Stimulated activated CD4-positive, alpha-beta T cell treated with anti-CD3 and anti-CD28 coated beads, Interleukin-4, amount 100 ng/mL, for 1 hour (primary cell): ENCODE measurements at regions not wholly inside any gene's neighbourhood (a gene's known extent, or its start where the extent isn't known, plus 50 kb on each side); places are given as distances from the start of the nearest gene placed in this dataset.

Source experiments
- DNase-seq: peaks from one replicate; pipeline ENCODE4 v3.0.0-alpha.2; 2020

DNA sequence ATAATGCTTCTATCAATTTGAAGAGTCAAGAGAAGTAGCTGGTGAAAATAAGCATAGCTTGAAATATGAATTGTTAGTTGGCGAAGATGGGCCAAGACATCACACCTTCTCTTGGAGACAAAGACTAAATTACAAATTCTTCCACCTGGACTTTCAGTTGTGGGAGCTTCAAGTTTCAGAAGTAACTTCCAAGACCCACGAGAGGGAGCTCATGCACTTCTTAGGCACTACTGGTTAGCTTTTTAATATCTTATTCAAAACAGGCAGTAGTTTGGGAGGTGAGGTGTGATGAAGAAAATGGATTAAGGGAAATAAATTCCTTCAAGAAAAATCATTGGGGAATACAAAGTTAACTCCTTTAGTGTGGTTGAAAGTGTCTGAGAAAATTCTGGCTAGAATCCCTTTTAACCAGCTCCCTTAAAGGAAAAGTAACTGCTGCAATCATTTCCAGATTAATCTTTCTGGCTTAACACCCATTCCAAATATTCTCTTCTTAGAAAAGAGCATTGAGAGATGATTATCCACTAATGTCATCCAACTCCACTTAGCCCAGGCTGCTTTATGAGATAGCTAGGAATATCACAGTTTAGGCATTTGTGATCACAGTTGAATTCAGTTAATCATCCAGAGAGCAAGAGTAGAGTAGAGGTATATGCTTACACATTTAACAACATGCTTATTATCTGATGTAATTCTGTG, 139.5 kb upstream of the DMRTA1 start:
- DNase-seq = no peak

DNA sequence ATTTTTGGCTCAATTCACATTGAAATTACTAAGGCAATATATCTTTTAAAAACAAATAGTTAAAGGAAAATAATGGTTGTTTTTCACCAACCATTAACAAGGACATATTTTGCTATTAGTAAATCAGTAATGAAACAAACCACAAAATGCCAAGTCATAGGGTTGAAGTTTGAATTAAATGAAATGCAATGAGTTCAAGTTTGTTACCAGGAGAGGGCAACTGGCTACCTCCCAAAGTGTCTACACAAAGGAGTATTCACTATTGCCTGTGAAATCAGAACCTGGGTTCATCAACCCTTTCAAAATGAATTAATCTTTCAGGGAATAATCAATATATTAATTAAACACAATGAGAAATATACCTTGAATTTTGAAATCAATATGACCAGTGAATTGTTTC, 138.4 kb upstream of the DMRTA1 start:
- DNase-seq = no peak

DNA sequence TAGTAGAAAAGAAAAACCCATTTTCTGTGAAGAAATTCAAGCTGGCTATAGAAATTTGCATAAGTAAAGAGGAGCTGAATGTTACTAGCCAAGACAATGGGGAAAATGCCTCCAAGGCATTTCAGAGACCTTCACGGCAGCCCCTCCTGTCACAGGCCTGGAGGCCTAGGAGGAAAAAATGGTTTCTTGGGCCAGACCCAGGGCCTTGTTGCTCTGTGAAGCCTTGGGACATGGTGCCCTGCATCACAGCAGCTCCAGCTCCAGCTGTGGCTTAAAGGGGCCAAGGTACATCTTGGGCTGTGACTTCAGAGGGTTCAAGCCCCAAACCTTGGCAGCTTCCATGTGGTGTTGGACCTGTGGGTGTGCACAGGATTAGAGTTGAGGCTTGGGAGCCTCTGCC, 130.0 kb upstream of the DMRTA1 start:
- DNase-seq = no peak

DNA sequence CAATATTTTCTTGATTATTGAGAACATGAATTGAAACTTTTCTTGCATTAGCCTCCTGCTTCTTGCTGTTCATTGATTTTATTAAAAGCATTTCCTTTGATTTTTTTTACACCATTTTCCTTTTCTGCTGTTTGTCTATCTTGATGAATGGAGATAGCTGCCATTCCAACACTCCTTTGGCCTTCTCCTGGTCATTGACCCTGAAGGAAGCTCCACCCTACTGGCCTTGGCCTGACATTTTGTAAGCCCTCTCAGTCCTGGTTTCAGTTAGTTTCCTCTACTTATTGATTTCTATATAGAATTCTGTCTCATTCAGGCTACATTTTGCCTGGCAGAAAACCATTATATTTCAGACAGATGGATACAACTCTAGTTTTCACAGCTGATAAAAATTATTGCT, 115.1 kb upstream of the DMRTA1 start:
- no peak for DNase-seq

DNA sequence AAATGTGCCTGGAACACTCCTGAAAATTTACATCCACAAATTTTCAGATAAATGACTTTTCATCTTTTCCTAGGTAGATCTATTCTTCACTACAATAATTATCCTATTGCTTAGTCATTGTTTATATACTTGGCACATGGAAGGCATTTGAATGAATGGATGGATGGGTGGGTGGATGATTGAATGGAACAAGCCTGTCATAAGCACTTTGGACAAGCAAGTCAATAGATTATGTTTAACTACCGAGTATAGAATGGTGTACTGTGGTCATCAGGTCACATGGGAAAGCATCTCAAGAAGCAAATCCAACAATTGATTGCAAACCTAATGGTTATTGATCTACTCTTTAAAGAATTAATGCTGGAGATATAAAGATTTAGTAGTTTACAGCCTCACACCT, 114.4 kb upstream of the DMRTA1 start:
- no peak for DNase-seq

DNA sequence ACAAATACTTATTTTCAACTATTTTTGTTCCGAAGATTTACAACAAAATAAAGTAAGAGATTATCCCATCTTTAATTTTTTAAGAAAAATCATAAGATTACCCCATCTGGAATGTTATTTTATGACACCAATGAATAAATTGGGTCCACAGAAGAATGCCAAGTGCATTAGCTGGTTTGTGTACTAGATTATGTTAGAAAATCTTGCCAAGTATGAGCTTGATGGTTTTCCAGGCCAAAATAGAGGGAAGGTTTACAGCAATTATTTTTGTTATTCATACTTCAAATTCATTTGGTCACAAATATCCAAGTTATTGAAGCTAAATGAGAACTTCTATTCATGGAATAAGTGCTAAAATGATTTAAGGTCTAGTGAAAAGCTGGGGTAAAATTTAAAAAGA, 109.4 kb upstream of the DMRTA1 start:
- no peak for DNase-seq

DNA sequence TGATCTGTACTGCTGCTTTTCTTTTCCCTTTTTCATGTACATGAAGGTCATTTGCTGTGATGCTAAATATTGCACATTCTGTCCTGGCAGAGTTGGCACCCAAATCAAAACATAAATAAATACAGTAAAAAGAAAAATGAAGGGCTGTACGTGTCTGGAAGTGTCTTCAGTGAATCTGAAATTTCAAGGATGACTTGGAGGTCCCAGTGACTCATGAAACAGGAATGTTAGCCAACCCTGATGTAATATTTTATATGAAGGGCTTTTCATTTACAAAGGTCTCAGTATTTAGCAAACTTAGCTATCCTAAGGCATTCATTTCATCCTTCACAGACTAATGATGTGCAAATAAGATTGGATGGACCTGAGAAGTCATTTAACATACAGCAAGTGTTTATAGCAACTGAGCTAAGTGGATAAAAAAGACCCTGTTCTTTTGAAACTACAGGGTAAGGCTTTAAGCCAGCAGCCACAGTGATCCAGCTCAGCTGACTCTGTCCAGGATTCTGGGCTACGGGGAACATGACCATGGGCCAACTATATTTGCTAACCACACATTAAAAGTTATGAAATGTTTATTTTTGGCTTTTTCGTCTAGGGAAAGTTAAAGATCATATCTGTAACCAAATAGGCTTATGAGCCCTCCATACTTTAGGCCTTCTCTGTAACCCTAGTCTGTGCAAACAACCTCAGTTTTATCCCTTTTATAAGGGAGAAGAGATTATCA, 104.0 kb upstream of the DMRTA1 start:
- DNase-seq = no peak

DNA sequence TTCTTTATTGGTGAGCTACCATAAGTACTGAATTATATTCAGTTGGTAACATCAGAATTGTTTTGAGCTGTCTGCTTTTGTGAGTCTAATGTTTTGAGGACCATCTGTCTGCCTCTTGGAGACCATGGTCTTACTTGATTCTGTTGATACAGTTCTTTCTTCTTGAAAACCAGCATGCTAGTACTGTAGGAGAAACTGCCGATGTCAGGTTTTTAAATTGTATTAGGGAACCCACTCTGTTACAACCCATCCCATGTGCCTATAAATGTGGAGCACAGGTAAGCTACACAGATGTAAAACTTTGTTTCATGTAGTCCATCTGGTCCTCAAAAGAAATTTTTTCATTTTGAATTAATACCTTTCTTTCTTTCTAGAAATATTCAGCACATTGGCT, 103.4 kb upstream of the DMRTA1 start:
- no peak for DNase-seq

DNA sequence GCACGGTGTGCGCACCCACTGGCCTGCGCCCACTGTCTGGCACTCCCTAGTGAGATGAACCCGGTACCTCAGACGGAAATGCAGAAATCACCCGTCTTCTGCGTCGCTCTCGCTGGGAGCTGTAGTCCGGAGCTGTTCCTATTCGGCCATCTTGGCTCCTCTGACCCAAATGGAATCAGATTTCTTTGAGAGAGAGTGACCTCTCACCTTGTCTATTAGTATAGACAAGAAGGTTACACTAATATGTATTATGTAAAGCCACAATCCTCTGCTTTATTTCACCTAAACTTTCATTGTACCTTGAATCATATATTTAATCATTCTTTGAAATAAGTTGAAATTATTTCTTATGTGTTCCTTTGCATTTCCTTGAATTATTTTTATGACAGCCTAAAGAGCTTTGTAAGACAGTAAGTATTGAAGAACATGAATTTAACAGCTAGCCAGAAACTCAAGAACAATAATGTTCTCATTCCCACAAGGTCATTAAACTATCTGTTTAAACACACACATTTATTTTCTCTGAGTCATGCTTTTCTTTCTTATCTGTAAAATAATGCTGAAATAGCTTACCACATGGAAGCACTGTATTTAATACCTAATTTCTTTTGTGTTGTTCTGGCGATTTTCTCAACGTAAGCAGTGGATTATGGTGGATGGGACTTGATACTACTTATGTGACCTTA, 91.8 kb upstream of the DMRTA1 start:
- DNase-seq = no peak

DNA sequence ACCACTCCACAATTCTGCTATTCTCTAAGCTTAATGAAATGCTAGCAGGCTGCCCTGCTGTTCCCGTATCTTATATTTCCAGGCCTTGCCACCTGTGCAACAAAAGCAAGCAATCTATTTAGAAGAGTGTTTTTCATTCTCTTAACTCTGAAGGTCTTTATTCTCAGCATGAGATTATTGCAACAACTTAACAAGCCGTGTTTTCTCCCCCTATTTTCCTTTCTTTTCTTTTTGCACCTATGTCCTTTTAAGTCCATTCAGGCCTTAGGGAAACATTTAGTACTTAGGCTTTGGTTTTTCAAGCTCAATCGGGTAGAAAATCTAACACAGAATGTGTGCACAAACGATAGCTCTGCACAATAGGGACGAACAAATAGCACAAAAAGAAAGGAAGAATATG, 89.6 kb upstream of the DMRTA1 start:
- DNase-seq = no peak

DNA sequence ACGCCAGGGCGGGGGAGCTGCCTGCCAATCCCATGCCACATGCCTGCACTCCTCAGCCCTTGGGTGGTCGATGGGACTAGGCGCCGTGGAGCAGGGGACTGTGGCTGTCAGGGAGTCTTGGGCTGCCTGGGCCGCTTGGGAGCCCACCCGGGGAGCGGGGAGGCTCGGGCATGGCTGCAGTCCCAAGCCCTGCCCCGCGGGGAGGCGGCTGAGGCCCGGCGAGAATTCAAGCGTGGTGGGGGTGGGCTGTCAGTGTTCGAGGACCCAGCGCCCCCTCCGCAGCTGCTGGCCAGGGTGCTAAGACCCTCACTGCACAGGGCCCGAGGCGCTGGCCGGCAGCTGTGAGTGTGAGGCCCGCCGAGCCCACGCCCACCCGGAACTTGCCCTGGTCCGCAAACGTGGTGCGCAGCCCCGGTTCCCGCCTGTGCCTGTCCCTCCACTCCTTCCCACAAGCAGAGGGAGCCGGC, 83.2 kb upstream of the DMRTA1 start:
- no peak for DNase-seq

DNA sequence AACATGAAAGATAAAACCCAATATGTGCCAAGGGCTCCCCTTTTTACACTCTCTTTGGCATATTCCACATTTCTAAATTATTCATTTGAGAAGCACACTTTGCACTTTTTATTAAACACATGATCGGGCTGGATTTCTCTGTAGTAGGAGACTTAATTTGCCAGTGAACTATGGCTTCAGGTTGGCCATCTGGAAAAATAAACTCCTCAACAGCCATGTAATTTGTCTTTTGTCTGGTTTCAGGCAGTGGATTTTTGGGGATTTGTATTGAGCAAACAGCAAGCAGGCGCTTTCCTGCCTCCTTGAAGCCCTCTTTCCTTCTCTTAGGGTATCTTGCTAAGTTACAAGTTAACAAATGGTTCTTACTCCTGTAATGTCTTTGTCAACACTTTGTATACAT, 73.0 kb upstream of the DMRTA1 start:
- no peak for DNase-seq

DNA sequence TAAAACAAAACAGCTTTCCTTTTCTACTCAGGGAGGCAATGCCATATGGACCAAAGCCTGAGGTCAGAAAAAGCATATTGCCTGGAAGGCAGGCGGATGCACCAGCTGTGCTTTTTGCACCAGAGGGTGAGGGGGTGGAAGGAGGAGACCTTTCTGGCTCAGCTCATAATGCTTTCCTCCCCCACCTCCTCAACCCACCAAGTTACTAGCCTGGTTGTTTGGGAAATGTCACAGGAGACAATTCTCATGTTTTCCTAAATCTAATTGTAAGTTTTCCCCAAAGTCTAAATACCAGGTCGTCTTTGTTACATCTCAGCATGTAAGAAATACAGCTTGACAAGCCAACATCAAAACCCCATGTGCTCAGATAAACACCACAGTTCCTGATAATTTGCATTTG, 72.6 kb upstream of the DMRTA1 start:
- DNase-seq = no peak

DNA sequence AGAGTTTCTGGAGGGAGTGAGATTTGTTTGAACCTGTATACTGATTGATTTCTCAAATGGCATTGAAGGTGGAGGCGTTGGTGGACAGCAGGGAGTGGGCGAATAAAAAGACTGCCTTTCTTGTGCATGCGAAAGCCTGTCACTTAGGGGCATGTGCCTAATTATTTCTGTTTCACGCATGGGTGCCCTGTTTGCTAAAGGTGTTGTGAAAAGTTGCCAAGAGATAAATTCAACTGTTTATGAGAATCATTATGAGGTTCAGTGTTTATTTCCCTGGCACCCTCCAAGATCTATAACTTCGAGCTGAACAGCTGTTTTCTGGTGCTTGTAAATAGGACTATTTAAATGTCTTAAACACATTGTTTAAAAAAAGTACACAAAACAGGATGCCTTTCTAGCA, 67.4 kb upstream of the DMRTA1 start:
- no peak for DNase-seq

DNA sequence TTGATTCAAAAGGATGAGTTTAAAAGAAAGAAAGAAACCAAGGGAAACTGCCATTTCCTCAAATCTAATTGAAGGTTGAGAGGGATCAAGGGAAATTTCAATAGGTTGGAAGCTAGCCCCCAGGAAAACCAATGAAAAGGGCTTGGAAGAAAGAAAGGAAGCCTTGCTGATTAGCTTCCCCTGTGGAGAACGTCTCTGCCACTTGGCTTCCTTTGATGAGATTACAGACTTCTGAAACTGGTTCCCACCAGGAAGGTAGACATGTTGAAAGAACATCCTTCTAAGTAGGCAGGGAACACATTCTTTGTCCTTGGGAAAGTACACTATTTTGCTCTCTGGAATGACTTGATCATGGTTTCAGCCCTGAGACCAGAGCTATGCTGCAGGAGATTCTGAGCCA, 65.5 kb upstream of the DMRTA1 start:
- DNase-seq = no peak

DNA sequence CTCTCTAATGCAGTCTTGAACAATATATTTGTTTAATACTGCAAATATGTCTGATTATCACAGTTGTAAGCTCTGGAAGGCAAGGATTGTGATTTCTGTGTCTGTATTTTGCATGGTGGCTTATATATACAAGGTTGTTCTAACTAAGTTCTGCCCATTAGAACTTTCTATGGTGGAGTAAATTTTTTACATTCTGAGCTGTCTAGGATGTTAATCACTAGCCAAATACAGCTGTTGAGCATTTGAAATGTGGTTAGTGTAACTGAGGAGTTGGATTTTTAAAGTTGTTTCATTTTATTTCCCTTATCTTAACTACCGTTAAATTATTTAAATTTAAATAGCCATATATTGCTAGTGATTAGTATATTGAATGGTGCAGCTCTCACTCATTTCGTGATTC, 64.3 kb upstream of the DMRTA1 start:
- DNase-seq = no peak

DNA sequence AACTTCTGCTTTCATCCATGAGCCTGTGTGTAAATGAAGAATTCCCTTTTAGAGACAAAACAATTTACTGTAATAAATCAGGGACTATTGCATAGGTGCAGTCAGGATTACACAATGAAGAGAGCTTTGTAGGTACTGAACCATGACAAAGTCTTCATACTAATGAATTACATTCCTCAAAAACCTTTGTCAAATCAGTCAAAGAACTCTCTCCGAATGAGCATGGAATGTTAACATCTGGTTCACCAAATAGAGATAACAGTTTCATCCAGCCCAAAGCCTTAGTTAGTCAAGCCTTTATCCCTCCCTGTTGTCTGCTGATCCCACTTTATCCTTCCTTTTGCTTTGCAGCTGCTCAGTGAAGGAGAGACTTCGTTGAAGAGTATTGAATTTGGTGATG, 62.9 kb upstream of the DMRTA1 start:
- DNase-seq = no peak

DNA sequence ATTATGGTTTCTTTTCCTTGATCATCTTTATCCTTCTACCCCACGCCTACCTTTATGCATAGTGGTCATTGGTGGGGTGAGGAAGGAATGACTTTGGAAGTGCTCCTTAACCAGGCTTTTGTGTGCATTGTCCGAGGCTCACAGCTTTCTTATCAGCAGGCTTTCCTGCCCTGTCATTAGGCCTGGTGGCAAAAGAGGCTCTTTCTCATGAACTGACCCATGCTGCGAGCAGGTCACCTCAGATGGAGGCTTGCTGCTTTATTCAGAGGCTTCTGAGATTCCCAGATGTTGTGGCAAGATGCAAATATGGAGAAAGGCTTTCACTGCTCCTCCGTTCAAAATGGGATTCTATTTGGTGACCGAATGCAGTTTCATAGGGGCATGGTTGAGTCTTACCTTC, 57.4 kb upstream of the DMRTA1 start:
- no peak for DNase-seq

DNA sequence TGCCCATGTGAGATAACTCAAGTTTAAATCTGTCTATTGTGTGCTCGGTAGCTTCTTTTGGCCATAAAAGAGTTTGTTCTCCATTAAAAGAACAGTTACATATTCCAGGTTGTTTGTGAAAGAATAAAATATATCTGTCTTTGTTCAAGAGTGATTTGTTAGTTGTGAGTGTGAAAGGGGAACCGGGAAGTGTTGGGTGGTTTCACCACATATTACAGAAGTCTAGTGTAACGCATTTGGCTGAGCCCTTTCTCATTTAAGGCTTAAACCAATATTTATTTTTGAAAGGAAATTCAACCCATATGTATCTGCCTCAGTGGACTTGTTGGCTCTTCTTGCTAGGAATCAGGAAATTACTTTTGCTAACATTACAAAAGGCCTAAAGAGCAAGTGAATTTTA, 54.1 kb upstream of the DMRTA1 start:
- no peak for DNase-seq

DNA sequence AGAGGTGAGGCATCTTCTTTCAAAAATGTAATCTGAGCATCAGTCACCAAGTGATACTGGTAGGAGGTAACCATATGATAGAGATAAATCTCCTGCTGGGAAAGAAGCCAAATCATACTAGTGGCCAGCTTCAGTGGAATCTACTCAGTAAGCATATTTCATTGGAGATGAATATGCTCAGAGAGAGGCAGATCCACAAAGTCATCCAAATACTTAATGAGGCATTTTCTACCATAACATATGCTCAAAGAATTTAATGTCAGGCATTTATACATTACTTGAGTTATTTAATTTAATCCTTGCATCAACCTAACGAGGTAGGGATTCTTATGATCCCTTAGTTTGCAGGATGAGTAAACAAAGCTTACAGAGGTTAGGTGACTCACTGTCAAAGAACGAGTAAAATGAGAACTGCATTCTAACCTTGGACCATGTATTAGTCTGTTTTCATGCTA, 50.9 kb upstream of the DMRTA1 start:
- DNase-seq = no peak
